ENCODE measurements at regions not wholly inside any gene's neighbourhood (a gene's known extent, or its start where the extent isn't known, plus 50 kb on each side); places are given as distances from the start of the nearest gene placed in this dataset.

- no peak for ATAC-seq
- TF ChIP-seq POLR2AphosphoS5 (IDR thresholded peaks at IDR 0.05) = no peak
- TF ChIP-seq EP300 (IDR thresholded peaks at IDR 0.05) = no peak
- TF ChIP-seq POLR2A (IDR thresholded peaks at IDR 0.05) = no peak
- TF ChIP-seq, protein P1, sequence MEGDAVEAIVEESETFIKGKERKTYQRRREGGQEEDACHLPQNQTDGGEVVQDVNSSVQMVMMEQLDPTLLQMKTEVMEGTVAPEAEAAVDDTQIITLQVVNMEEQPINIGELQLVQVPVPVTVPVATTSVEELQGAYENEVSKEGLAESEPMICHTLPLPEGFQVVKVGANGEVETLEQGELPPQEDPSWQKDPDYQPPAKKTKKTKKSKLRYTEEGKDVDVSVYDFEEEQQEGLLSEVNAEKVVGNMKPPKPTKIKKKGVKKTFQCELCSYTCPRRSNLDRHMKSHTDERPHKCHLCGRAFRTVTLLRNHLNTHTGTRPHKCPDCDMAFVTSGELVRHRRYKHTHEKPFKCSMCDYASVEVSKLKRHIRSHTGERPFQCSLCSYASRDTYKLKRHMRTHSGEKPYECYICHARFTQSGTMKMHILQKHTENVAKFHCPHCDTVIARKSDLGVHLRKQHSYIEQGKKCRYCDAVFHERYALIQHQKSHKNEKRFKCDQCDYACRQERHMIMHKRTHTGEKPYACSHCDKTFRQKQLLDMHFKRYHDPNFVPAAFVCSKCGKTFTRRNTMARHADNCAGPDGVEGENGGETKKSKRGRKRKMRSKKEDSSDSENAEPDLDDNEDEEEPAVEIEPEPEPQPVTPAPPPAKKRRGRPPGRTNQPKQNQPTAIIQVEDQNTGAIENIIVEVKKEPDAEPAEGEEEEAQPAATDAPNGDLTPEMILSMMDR (IDR thresholded peaks at IDR 0.05) = no peak
- H3K9me3 ChIP-seq = no peaks in the 10 kb centered on the region
- no peaks in the 10 kb centered on the region for H3K27me3 ChIP-seq
- H3K4me1 ChIP-seq = no peaks in the 10 kb centered on the region
- 84 to 89% methylated on average over 4 of the region's 4 CpGs for WGBS, 2 donors (ENCODE audit: low coverage in 1 of 2)
- no peak overlapping the region for H3K4me3 ChIP-seq
- H3K36me3 ChIP-seq = no peaks in the 10 kb centered on the region
- no peak overlapping the region for H3K27ac ChIP-seq
Observed at GRCh38 chr10:81297292-81297691, 577.7 kb upstream of the NRG3 start.

DNA sequence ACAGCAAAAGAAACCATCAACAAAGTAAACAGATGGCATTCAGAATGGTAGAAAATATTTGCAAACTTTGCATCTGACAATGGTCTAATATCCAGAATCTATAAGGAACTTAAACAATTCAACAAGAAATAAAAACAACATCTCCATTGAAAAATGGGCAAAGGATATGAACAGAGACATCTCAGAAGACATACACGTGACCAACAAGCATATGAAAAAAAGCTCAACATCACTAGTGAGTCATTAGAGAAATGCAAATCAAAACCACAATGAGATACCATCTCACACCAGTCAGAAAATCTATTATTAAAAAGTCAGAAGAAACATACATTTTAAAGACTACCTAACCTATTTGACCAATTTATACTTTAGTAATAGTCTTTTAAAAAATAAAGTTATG is 571.3 kb upstream of the NRG3 start:
- ATAC-seq = no peak
- no peak overlapping the region for H3K27ac ChIP-seq
- no peak overlapping the region for H3K4me3 ChIP-seq
- no peaks in the 10 kb centered on the region for H3K36me3 ChIP-seq
- H3K9me3 ChIP-seq = no peaks in the 10 kb centered on the region
- H3K4me1 ChIP-seq = no peaks in the 10 kb centered on the region
- 53 to 82% methylated on average over 1 of the region's 1 CpG for WGBS, 2 donors (ENCODE audit: low coverage in 1 of 2)
- TF ChIP-seq POLR2A (IDR thresholded peaks at IDR 0.05) (no peak), EP300 (IDR thresholded peaks at IDR 0.05) (no peak)
- no peaks in the 10 kb centered on the region for H3K27me3 ChIP-seq

- Histone ChIP-seq H3K4me3 (no peak overlapping the region), H3K9me3 (peaks cover 0 to 6% (median 0%) of the 10 kb centered on the region in 3 donors), H3K27ac (no peak overlapping the region), H3K4me1 (no peaks in the 10 kb centered on the region), H3K27me3 (no peaks in the 10 kb centered on the region), H3K36me3 (no peaks in the 10 kb centered on the region)
- no peak for ATAC-seq
- TF ChIP-seq EP300 (IDR thresholded peaks at IDR 0.05) (no peak), POLR2A (IDR thresholded peaks at IDR 0.05) (no peak), POLR2AphosphoS5 (IDR thresholded peaks at IDR 0.05) (no peak)
- TF ChIP-seq, protein P1 (IDR thresholded peaks at IDR 0.05) = no peak
- WGBS, 2 donors (ENCODE audit: low coverage in 1 of 2) = 61 to 69% methylated on average over 3 to 4 of the region's 4 CpGs
Observed at GRCh38 chr10:81306971-81307782, 567.8 kb upstream of the NRG3 start.

- Histone ChIP-seq H3K4me3 (no peak overlapping the region), H3K27me3 (no peaks in the 10 kb centered on the region), H3K36me3 (no peaks in the 10 kb centered on the region), H3K9me3 (peaks cover 0 to 6% (median 0%) of the 10 kb centered on the region in 3 donors), H3K27ac (no peak overlapping the region), H3K4me1 (no peaks in the 10 kb centered on the region)
- TF ChIP-seq POLR2A (IDR thresholded peaks at IDR 0.05) = no peak
- no CpG with 5 or more reads among the region's 38 CpGs for WGBS, 2 donors (ENCODE audit: low coverage in 1 of 2)
- no peak for ATAC-seq
Observed at GRCh38 chr10:81309041-81309552, 565.9 kb upstream of the NRG3 start.

DNA sequence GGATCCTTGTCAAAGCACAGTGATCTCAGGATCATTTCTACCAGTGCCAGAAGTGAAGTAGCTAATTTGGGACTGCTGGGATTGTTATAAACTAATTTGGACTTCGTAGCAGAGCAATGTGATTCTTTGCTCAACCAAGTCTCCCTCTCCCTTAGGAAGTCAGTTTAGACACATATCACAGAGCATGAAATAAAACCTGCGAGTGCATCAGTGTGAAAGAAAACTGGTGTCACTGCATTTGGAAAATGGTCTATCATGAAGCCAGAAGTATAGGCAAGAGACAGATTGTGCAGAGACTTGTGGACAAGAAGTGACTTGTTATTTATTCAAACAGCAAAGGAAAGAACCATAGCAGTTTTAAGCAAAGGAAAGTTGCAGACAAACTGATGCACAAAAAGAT is 560.5 kb upstream of the NRG3 start:
- WGBS, 2 donors (ENCODE audit: low coverage in 1 of 2) = 46 to 64% methylated on average over 2 of the region's 2 CpGs
- Histone ChIP-seq H3K4me3 (no peak overlapping the region), H3K4me1 (no peaks in the 10 kb centered on the region), H3K9me3 (no peaks in the 10 kb centered on the region), H3K27me3 (no peaks in the 10 kb centered on the region), H3K36me3 (no peaks in the 10 kb centered on the region), H3K27ac (no peak overlapping the region)
- ATAC-seq = no peak
- TF ChIP-seq POLR2A (IDR thresholded peaks at IDR 0.05) (no peak), POLR2AphosphoS5 (IDR thresholded peaks at IDR 0.05) (no peak), EP300 (IDR thresholded peaks at IDR 0.05) (no peak)
- TF ChIP-seq, protein P1 (IDR thresholded peaks at IDR 0.05) = no peak

DNA sequence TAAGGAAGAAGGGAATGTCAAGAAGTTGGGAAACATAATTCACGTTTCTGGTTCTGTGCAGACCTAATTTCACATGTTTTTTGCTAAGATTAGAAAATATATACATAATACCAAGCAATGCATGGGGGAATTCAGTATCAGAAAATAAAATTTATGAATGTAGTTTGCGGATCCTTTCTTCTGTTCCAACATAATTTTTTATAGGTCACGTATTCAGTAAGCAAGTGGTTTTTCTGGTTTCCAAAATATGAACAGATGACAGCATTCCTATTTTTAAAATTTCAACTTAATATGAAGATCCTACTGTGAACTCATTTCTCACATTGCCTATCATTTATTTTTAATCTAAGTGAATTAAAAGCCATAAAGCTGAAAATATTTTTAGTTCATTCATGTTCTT is 560.0 kb upstream of the NRG3 start:
- Histone ChIP-seq H3K9me3 (no peaks in the 10 kb centered on the region), H3K4me1 (no peaks in the 10 kb centered on the region), H3K36me3 (no peaks in the 10 kb centered on the region), H3K27ac (no peak overlapping the region), H3K27me3 (no peaks in the 10 kb centered on the region), H3K4me3 (no peak overlapping the region)
- WGBS, 2 donors (ENCODE audit: low coverage in 1 of 2) = 70 to 78% methylated on average over 3 of the region's 3 CpGs
- TF ChIP-seq, protein P1 (IDR thresholded peaks at IDR 0.05) = no peak
- TF ChIP-seq POLR2AphosphoS5 (IDR thresholded peaks at IDR 0.05) = no peak
- no peak for TF ChIP-seq POLR2A (IDR thresholded peaks at IDR 0.05)
- TF ChIP-seq EP300 (IDR thresholded peaks at IDR 0.05) = no peak
- ATAC-seq = no peak
